GM03348 (cell line): ENCODE measurements at regions not wholly inside any gene's neighbourhood (a gene's known extent, or its start where the extent isn't known, plus 50 kb on each side); places are given as distances from the start of the nearest gene placed in this dataset.
A peak's percentile ranks its signal among the peaks of the same experiment; 100 is the strongest.

Source experiments
- DNase-seq: peaks from one replicate; pipeline ENCODE4 v3.0.0; 2012; ENCODE audit warnings: low spot score

- DNase-seq = no peak
These were observed 152.0 kb upstream of the PEX5L start for GRCh38 chr3:180188512-180189309.

DNA sequence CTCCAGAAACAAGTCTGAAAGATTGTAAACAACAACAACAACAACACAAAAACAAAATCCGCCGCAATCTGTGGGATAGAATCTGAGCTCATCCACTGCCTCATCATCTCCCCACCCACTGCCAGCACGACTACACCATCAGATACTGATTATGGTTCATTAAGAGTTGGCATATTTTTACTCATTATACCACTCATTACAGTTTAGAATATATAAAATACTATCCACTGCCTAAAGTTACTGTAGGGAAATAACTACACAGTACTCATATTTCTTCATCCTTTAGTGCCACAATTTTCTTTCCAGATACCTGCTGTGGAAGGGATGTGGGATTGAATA lies 152.5 kb upstream of the PEX5L start:
- no peak for DNase-seq

GRCh38 chr3:180196658-180197057 lies 159.9 kb upstream of the PEX5L start:
- DNase-seq = no peak

GRCh38 chr3:180199417-180199995 lies 162.8 kb upstream of the PEX5L start:
- DNase-seq = no peak

DNA sequence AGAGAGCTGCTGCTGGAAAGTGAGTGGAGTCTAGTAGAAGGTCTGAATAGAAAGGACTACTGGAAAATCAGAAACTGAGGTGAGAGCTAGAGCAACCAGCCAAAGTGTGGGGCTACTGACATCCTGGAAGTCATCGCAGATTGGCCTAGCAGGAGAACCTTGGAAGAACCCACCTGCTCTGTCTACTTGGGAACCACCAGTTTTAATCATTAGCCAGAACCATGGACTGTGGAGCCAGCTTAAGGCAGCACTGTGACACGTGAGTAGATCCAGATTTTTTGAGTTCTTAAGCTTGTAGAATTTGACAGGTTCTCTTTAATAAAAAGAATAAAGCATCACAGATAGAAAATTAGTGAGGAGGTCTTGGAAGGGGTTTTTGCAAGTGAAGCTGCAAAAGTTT lies 179.1 kb upstream of the PEX5L start:
- no peak for DNase-seq

- DNase-seq = no peak
These were observed 186.5 kb upstream of the PEX5L start for GRCh38 chr3:180223268-180223667.

- no peak for DNase-seq
These were observed 192.4 kb upstream of the PEX5L start for GRCh38 chr3:180229113-180229512.

- DNase-seq = no peak
These were observed 203.2 kb upstream of the PEX5L start for GRCh38 chr3:180239939-180240338.

GRCh38 chr3:180246688-180247195 lies 210.0 kb upstream of the PEX5L start:
- no peak for DNase-seq

- no peak for DNase-seq
These were observed 213.4 kb upstream of the PEX5L start for GRCh38 chr3:180250172-180250571.

GRCh38 chr3:180252683-180253082 lies 215.9 kb upstream of the PEX5L start:
- no peak for DNase-seq

DNA sequence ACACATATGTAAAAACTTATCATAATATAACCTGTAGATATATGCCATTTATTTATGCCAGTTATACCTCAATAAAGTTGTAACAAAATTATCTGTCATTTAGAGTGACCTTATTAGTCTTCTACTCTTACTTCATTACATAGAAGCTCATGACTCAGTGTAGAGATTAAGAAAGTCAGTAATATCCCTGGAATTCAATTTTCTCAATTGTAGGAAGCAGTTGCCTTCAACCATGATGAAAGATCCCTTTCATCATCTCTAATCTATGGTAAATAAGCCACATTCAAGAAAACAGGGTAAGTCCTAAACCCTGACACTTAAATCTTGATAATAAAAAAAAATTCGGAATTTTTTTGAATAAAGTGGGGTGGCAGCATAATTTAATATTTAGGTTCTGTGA lies 216.5 kb upstream of the PEX5L start:
- DNase-seq = peak; percentile 27

GRCh38 chr3:180264479-180264878 lies 227.7 kb upstream of the PEX5L start:
- no peak for DNase-seq

- DNase-seq = peak; percentile 62
These were observed 228.8 kb upstream of the PEX5L start for GRCh38 chr3:180265551-180265950.

DNA sequence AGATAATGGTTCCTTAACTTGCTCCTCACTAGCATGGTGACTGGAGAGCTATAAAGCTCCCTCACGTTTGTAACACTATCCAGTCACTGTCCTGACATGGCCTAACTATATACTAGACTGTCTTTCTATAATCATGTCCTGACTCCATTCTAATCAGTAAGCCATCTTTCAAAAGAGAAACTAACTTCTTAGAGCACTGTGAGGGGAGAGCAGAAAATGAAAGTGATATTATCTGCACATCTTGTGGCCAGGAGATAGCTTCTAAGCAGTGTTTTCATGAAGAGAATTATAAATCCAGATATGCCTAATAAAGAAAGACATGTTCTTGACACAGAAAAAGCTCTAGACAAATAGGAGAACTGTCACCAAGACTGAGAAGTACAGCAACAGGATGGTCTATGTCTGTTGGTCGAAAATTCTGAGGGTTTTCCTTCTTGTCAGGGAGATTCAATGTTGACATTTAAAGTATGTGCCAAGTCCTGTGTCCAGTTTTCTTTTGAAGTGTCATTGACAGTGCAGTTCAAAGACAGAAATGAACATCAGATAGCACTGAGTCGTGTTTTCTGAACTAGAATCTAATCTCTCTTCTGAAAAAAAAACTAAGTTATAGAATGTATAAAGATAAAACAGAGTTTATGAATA lies 230.6 kb upstream of the PEX5L start:
- no peak for DNase-seq

GRCh38 chr3:180274536-180274935 lies 237.8 kb upstream of the PEX5L start:
- no peak for DNase-seq

GRCh38 chr3:180275176-180275575 lies 238.4 kb upstream of the PEX5L start:
- DNase-seq = peak; percentile 36

DNA sequence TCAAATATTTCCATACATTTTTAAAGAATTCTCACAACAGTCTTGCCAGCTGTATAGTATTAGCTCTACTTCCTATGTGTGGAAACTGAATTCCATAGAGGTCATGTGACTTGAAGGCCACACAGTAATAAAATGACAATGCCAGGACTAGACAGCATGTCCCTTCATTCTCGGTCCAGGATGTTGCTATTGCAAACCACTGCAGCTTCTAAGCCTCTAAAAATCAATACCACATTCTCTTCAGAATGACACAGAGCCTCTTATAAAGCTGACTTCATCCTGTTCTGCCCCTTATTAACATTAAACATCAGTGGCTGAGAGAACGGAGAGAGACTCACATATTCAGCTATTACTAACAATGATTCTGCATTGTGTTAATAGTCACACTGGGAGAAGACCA lies 240.3 kb upstream of the PEX5L start:
- peak; percentile 35 for DNase-seq

GRCh38 chr3:180278583-180279188 lies 241.9 kb upstream of the PEX5L start:
- no peak for DNase-seq

GRCh38 chr3:180280555-180280954 lies 243.8 kb upstream of the PEX5L start:
- DNase-seq = no peak

- no peak for DNase-seq
These were observed 245.6 kb upstream of the PEX5L start for GRCh38 chr3:180282386-180282785.

- DNase-seq = no peak
These were observed 246.5 kb upstream of the PEX5L start for GRCh38 chr3:180283251-180283650.
